ENCODE measurements at regions not wholly inside any gene's neighbourhood (a gene's known extent, or its start where the extent isn't known, plus 50 kb on each side); places are given as distances from the start of the nearest gene placed in this dataset.

GRCh38 chr10:89097226-89097625 is 106.6 kb downstream of the FAS start:
- TF ChIP-seq POLR2A (IDR thresholded peaks at IDR 0.05), result no peak
- no peak for TF ChIP-seq CTCF (IDR thresholded peaks at IDR 0.05)
